CD14-positive monocyte (primary cell): ENCODE measurements at regions not wholly inside any gene's neighbourhood (a gene's known extent, or its start where the extent isn't known, plus 50 kb on each side); places are given as distances from the start of the nearest gene placed in this dataset.
A peak's percentile ranks its signal among the peaks of the same experiment; 100 is the strongest.

Experiments used
- DNase-seq, 3 donors: peaks; one replicate each; pipeline ENCODE4 v3.0.0-alpha.2; 2011 to 2022
- H2AFZ ChIP-seq: 2 replicates; pipeline ENCODE4 v1.6.0; 2012; ENCODE audit warnings: mild to moderate bottlenecking, low read depth, low read length, inconsistent platforms; ENCODE audit not compliant: insufficient read depth, poor library complexity, severe bottlenecking
- H3K27ac ChIP-seq, 2 donors: 1 replicate in 1 of 2; 2 replicates in 1 of 2; pipeline ENCODE4 v1.5.1; 2012 to 2013; ENCODE audit warnings: low read length in 2 of 2, control low read depth in 1 of 2, inconsistent platforms in 1 of 2, low read depth in 1 of 2, mild to moderate bottlenecking in 1 of 2
- H3K27me3 ChIP-seq, 2 donors: one replicate each; pipeline versions ENCODE4 v1.6.0 to v1.6.1; 2011 to 2013; ENCODE audit warnings: low read length in 2 of 2; ENCODE audit not compliant: control insufficient read depth in 2 of 2, insufficient read depth in 2 of 2
- H3K36me3 ChIP-seq, 2 donors: replicated peaks in 1 of 2; 1 replicate in 1 of 2; 2 replicates in 1 of 2; pipeline versions ENCODE4 v1.5.1 to v1.6.1; 2012 to 2013; ENCODE audit warnings: low read length in 2 of 2, control low read depth in 1 of 2, inconsistent platforms in 1 of 2, mild to moderate bottlenecking in 1 of 2; ENCODE audit not compliant: insufficient read depth in 2 of 2, control insufficient read depth in 1 of 2
- H3K4me1 ChIP-seq, 2 donors: 1 replicate in 1 of 2; 2 replicates in 1 of 2; pipeline versions ENCODE4 v1.5.1 to v1.6.1; 2012 to 2013; ENCODE audit warnings: low read length in 2 of 2, control low read depth in 1 of 2, inconsistent platforms in 1 of 2, mild to moderate bottlenecking in 1 of 2, moderate library complexity in 1 of 2; ENCODE audit not compliant: insufficient read depth in 2 of 2, control insufficient read depth in 1 of 2
- H3K4me2 ChIP-seq: replicated peaks from 2 replicates; pipeline ENCODE3; 2012; ENCODE audit warnings: low read length, moderate library complexity, mild to moderate bottlenecking; ENCODE audit not compliant: poor library complexity, severe bottlenecking; ENCODE audit errors: extremely low read depth
- H3K4me3 ChIP-seq, 3 experiments: fragments of 200-600 bp in 1 of 3; sonication (generic) in 1 of 3; replicated peaks in 1 of 3; 1 replicate in 2 of 3; 2 replicates in 1 of 3; pipeline ENCODE4 v1.5.1; 2011 to 2013; ENCODE audit warnings: low read length in 3 of 3, mild to moderate bottlenecking in 3 of 3, control low read depth in 2 of 3, low read depth in 2 of 3, inconsistent platforms in 1 of 3, moderate library complexity in 1 of 3
- H3K79me2 ChIP-seq: 2 replicates; pipeline ENCODE4 v1.6.0; 2012; ENCODE audit warnings: mild to moderate bottlenecking, control low read depth, inconsistent platforms, low read length, moderate library complexity; ENCODE audit not compliant: insufficient read depth
- H3K9ac ChIP-seq: 2 replicates; pipeline ENCODE4 v1.6.0; 2017; ENCODE audit warnings: low read length, mild to moderate bottlenecking; ENCODE audit not compliant: insufficient read depth, poor library complexity, severe bottlenecking
- H3K9me3 ChIP-seq, 2 donors: replicated peaks in 1 of 2; 1 replicate in 1 of 2; 2 replicates in 1 of 2; pipeline versions ENCODE4 v1.5.1 to v1.6.1; 2012 to 2013; ENCODE audit warnings: low read length in 2 of 2, control low read depth in 1 of 2; ENCODE audit not compliant: control insufficient read depth in 1 of 2, insufficient read depth in 1 of 2
- H4K20me1 ChIP-seq: 2 replicates; pipeline ENCODE4 v1.6.0; 2012; ENCODE audit warnings: mild to moderate bottlenecking, low read length, control low read depth, moderate library complexity; ENCODE audit not compliant: insufficient read depth
- H3K27ac Mint-ChIP-seq, 7 donors: one replicate each; pipeline ENCODE4 v1.8.0; 2020; ENCODE audit warnings: mild to moderate bottlenecking in 7 of 7, mixed read lengths in 7 of 7, moderate library complexity in 6 of 7, inconsistent platforms in 2 of 7
- H3K27me3 Mint-ChIP-seq, 3 donors: one replicate each; pipeline ENCODE4 v1.8.0; 2021 to 2022; ENCODE audit warnings: low read depth in 3 of 3, mild to moderate bottlenecking in 3 of 3, mixed read lengths in 3 of 3, moderate library complexity in 3 of 3, inconsistent platforms in 1 of 3
- H3K36me3 Mint-ChIP-seq, 2 donors: one replicate each; pipeline ENCODE4 v1.8.0; 2020; ENCODE audit warnings: mixed read lengths in 2 of 2, inconsistent platforms in 1 of 2, mild to moderate bottlenecking in 1 of 2
- H3K4me1 Mint-ChIP-seq: one replicate; pipeline ENCODE4 v1.8.0; 2020; ENCODE audit warnings: mild to moderate bottlenecking, mixed read lengths
- H3K4me3 Mint-ChIP-seq, 2 donors: one replicate each; pipeline ENCODE4 v1.8.0; 2020; ENCODE audit warnings: mild to moderate bottlenecking in 2 of 2, mixed read lengths in 2 of 2, moderate library complexity in 1 of 2
- H3K9me3 Mint-ChIP-seq, 7 donors: one replicate each; pipeline ENCODE4 v1.8.0; 2020 to 2022; ENCODE audit warnings: mixed read lengths in 7 of 7, mild to moderate bottlenecking in 6 of 7, moderate library complexity in 6 of 7, inconsistent platforms in 2 of 7
- CTCF ChIP-seq: fragments of 200-600 bp; IDR thresholded peaks from one replicate; pipeline ENCODE4 v1.8.0; 2022; ENCODE audit warnings: antibody characterized with exemption, mild to moderate bottlenecking
- WGBS: methylation state at CpG from one replicate; pipeline ENCODE4 v1.1.5; 2013; ENCODE audit warnings: missing lambda C conversion rate; ENCODE audit not compliant: insufficient coverage; 5-methylcytosine and 5-hydroxymethylcytosine counted together
- intact Hi-C, 2 donors: fragments of 100-400 bp; cut with micrococcal nuclease; formaldehyde crosslinking; loops; one replicate each; pipeline versions ENCODE4 v1.15.0 to v1.15.1; 2023

- Histone ChIP-seq H3K9me3 (no peaks in the 10 kb centered on the region), H3K27ac (no peak overlapping the region), H3K4me1 (no peaks in the 10 kb centered on the region), H3K27me3 (no peaks in the 10 kb centered on the region), H3K79me2 (no peaks in the 10 kb centered on the region), H3K9ac (no peak overlapping the region), H4K20me1 (no peaks in the 10 kb centered on the region), H3K4me3 (no peak overlapping the region), H3K4me2 (no peak overlapping the region), H2AFZ (no peak overlapping the region), H3K36me3 (no peaks in the 10 kb centered on the region)
- Mint-ChIP-seq H3K27ac (peak overlapping the region in 1 of 7 donors; percentile 3), H3K4me1 (no peaks in the 10 kb centered on the region), H3K4me3 (no peak overlapping the region), H3K9me3 (no peaks in the 10 kb centered on the region), H3K36me3 (no peaks in the 10 kb centered on the region), H3K27me3 (peaks cover 6 to 9% (median 8%) of the 10 kb centered on the region in 3 donors)
- intact Hi-C loops = loop anchor here in 1 of 2 donors (5.0 kb wide), 1 partner anchor 49 kb away; no protein-coding TSS in a partner anchor
- no peak for TF ChIP-seq CTCF
- no peak for DNase-seq
- WGBS = 56% methylated on average over 8 of the region's 14 CpGs
Observed at GRCh38 chr16:51756447-51757123, 605.5 kb upstream of the SALL1 start.

- Histone ChIP-seq H3K36me3 (no peaks in the 10 kb centered on the region), H3K79me2 (no peaks in the 10 kb centered on the region), H3K4me3 (no peak overlapping the region), H3K27me3 (no peaks in the 10 kb centered on the region), H3K4me2 (no peak overlapping the region), H3K9ac (no peak overlapping the region), H3K27ac (no peak overlapping the region), H2AFZ (no peak overlapping the region), H3K4me1 (no peaks in the 10 kb centered on the region), H3K9me3 (no peaks in the 10 kb centered on the region), H4K20me1 (no peaks in the 10 kb centered on the region)
- Mint-ChIP-seq H3K9me3 (no peaks in the 10 kb centered on the region), H3K4me1 (no peaks in the 10 kb centered on the region), H3K4me3 (no peak overlapping the region), H3K36me3 (no peaks in the 10 kb centered on the region), H3K27ac (no peak overlapping the region), H3K27me3 (peaks cover 6 to 9% (median 8%) of the 10 kb centered on the region in 3 donors)
- 33% methylated on average over 1 of the region's 4 CpGs for WGBS
- TF ChIP-seq CTCF = no peak
- no peak for DNase-seq
- intact Hi-C loops = loop anchor here in 1 of 2 donors (5.0 kb wide), 1 partner anchor 48 kb away; no protein-coding TSS in a partner anchor
Observed at GRCh38 chr16:51755577-51756355, 604.7 kb upstream of the SALL1 start.
